HEK293T (cell line): ENCODE measurements at regions not wholly inside any gene's neighbourhood (a gene's known extent, or its start where the extent isn't known, plus 50 kb on each side); places are given as distances from the start of the nearest gene placed in this dataset.

Source experiments
- CTCF ChIA-PET: fragments of 350-600 bp; formaldehyde crosslinking; extraction: SDS; loops from one replicate; lab custom pipeline; 2021; ENCODE audit warnings: antibody characterized with exemption, inconsistent platforms; lab: Yijun Ruan, JAX
- POLR2A ChIA-PET: fragments of 350-600 bp; formaldehyde crosslinking; extraction: SDS; loops from one replicate; lab custom pipeline; 2020; ENCODE audit warnings: antibody characterized with exemption, inconsistent platforms; lab: Yijun Ruan, JAX
- DNase-seq: peaks from one replicate; pipeline ENCODE4 v3.0.0; 2012; ENCODE audit warnings: mixed read lengths; ENCODE audit errors: extremely low spot score
- ARNT ChIP-seq: fragments of 450-650 bp; IDR thresholded peaks from 2 replicates; pipeline ENCODE4 v1.6.1; 2017; ENCODE audit warnings: mild to moderate bottlenecking
- BHLHE40 ChIP-seq: fragments of 450-650 bp; IDR thresholded peaks from 2 replicates; pipeline ENCODE4 v1.6.1; 2016; ENCODE audit warnings: mild to moderate bottlenecking, moderate library complexity, borderline replicate concordance
- CTBP1 ChIP-seq: fragments of 450-650 bp; IDR thresholded peaks from 2 replicates; pipeline ENCODE4 v1.6.1; 2016; ENCODE audit warnings: borderline replicate concordance
- ELF4 ChIP-seq: fragments of 450-650 bp; IDR thresholded peaks from 2 replicates; pipeline ENCODE4 v1.6.1; 2017; ENCODE audit warnings: antibody characterized with exemption
- FOXA1 ChIP-seq: fragments of 450-650 bp; IDR thresholded peaks from 2 replicates; pipeline ENCODE4 v1.6.1; 2016; ENCODE audit warnings: mild to moderate bottlenecking
- FOXK2 ChIP-seq: fragments of 450-650 bp; IDR thresholded peaks from 2 replicates; pipeline ENCODE4 v1.6.1; 2016; ENCODE audit warnings: mild to moderate bottlenecking
- FOXM1 ChIP-seq: fragments of 450-650 bp; IDR thresholded peaks from 2 replicates; pipeline ENCODE4 v1.6.1; 2017; ENCODE audit warnings: mild to moderate bottlenecking, borderline replicate concordance
- HDGF ChIP-seq: fragments of 450-650 bp; IDR thresholded peaks from 2 replicates; pipeline ENCODE4 v1.6.1; 2017; ENCODE audit warnings: antibody characterized with exemption, borderline replicate concordance
- L3MBTL2 ChIP-seq: fragments of 450-650 bp; conservative IDR thresholded peaks from 2 replicates; pipeline ENCODE4 v1.6.1; 2016; ENCODE audit warnings: mild to moderate bottlenecking
- LEF1 ChIP-seq: fragments of 450-650 bp; IDR thresholded peaks from 2 replicates; pipeline ENCODE4 v1.6.1; 2017; ENCODE audit warnings: mild to moderate bottlenecking, borderline replicate concordance
- NFRKB ChIP-seq: fragments of 450-650 bp; IDR thresholded peaks from 2 replicates; pipeline ENCODE4 v1.6.1; 2016; ENCODE audit warnings: mild to moderate bottlenecking, moderate library complexity
- SP1 ChIP-seq: fragments of 450-650 bp; IDR thresholded peaks from 2 replicates; pipeline ENCODE4 v1.6.1; 2017
- SUZ12 ChIP-seq: fragments of 450-650 bp; IDR thresholded peaks from 2 replicates; pipeline ENCODE4 v1.6.1; 2016; ENCODE audit warnings: mild to moderate bottlenecking
- TARDBP ChIP-seq: fragments of 450-650 bp; IDR thresholded peaks from 2 replicates; pipeline ENCODE4 v1.6.1; 2016
- ZNF384 ChIP-seq: fragments of 450-650 bp; IDR thresholded peaks from 2 replicates; pipeline ENCODE4 v1.6.1; 2016
- TF ChIP-seq, protein P1 (sequence below): fragments of 450-650 bp; IDR thresholded peaks from 2 replicates; pipeline ENCODE4 v1.6.1; 2016

DNA sequence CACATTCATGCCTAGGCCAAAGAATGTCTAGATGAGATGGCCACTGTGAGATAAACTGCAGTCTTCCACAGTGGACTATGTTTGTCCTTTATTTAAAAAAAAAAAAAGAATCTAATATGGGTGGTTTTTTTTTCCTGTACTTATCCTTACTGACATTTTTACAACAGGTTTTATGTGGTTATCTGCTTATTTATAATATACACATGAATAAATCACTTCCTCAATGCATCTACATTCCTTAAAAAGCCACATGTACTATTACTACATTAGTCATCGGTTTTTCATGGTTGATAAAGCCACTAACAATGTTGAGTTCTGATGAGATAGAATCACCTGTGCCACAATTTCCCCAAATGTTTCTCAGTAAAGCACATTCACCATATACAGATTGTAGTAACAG lies 341.3 kb upstream of the THBS1 start:
- DNase-seq, result no peak
- CTCF ChIA-PET, result no interaction called here
- TF ChIP-seq FOXK2, result no peak
- no peak for TF ChIP-seq TARDBP
- TF ChIP-seq FOXA1, result no peak
- TF ChIP-seq NFRKB, result no peak
- TF ChIP-seq CTBP1, result no peak
- no peak for TF ChIP-seq SUZ12
- TF ChIP-seq L3MBTL2, result no peak
- TF ChIP-seq, protein P1, sequence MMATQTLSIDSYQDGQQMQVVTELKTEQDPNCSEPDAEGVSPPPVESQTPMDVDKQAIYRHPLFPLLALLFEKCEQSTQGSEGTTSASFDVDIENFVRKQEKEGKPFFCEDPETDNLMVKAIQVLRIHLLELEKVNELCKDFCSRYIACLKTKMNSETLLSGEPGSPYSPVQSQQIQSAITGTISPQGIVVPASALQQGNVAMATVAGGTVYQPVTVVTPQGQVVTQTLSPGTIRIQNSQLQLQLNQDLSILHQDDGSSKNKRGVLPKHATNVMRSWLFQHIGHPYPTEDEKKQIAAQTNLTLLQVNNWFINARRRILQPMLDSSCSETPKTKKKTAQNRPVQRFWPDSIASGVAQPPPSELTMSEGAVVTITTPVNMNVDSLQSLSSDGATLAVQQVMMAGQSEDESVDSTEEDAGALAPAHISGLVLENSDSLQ, result no peak
- TF ChIP-seq HDGF, result no peak
- no peak for TF ChIP-seq ELF4
- no peak for TF ChIP-seq ZNF384
- no peak for TF ChIP-seq BHLHE40
- no peak for TF ChIP-seq LEF1
- TF ChIP-seq SP1, result no peak
- no peak for TF ChIP-seq FOXM1
- TF ChIP-seq ARNT, result no peak
- POLR2A ChIA-PET, result no interaction called here

DNA sequence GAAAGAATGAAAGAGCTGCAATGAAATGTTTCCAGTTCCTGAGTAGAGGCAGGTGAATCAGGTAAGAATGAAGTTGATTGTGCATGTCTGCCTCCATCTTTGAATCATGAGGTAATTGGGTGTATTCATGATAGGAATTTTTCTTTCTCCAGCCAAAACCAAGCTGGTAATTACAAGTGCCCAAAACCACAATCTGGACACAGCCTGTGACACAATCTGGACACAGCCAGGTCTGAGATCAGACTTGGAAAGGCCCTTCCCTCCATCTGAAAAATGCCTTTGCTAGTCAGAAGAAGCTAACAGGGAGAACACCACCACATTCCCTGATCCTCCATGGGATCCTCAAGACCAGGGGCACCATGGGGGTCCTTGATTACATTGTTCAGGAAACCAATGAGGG lies 338.5 kb upstream of the THBS1 start:
- DNase-seq, result no peak
- ChIA-PET POLR2A (no interaction called here), CTCF (no interaction called here)
- TF ChIP-seq FOXK2 (no peak), HDGF (no peak), LEF1 (no peak), FOXM1 (no peak), TARDBP (no peak), ELF4 (no peak), NFRKB (no peak), FOXA1 (no peak), CTBP1 (no peak), ZNF384 (no peak), SP1 (no peak), ARNT (no peak), BHLHE40 (no peak), L3MBTL2 (no peak), SUZ12 (no peak)
- TF ChIP-seq, protein P1, result no peak

DNA sequence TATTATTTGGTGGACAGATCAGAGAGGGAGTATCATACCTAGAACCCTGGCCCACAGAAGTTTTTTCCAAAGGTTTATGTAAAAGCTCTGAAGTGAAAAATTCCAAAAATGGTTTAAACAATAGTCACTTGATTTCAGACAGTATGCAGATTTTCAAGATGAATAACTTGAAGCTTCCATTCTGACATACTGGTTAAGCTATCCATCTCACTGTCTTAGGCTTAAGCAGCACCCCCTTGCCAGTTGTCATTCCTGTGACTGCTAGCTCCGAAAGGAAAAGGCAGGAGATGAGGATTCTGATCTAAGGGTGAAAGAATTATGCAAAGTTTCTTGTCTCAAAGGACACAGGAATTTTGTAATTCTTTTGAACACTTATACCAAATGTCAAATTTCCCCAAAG lies 337.5 kb upstream of the THBS1 start:
- POLR2A ChIA-PET, result no interaction called here
- CTCF ChIA-PET, result interaction anchor here (0.6 kb wide), 1 partner anchor 10 kb away, joined by 3 read pairs; no protein-coding TSS in a partner anchor
- DNase-seq, result no peak
- TF ChIP-seq FOXA1 (no peak), FOXM1 (no peak), SP1 (no peak), ELF4 (no peak), HDGF (no peak), ARNT (no peak), SUZ12 (no peak), ZNF384 (no peak), NFRKB (no peak), TARDBP (no peak), FOXK2 (no peak), BHLHE40 (no peak)
- TF ChIP-seq, protein P1, result no peak

DNA sequence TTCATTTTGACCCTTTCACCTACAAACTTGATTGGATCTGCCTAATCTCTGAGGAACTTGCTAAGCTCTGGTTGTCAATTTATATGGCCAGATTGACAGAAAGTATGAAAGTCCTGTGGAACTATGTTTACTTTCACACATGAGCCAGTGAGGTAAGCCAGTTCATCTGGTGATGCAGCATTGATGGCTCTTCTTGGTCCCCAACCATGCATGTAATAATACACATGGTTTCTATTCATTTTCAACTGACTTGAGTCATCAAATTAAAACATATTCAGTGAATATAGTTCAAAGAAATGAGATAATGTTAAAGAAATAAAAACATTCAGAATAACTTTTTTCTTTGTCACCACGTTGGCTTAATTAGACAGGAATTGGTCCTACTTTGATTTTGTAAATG lies 336.1 kb upstream of the THBS1 start:
- ChIA-PET POLR2A (no interaction called here), CTCF (no interaction called here)
- TF ChIP-seq FOXK2 (no peak), ARNT (no peak), HDGF (no peak), L3MBTL2 (no peak), FOXM1 (no peak), CTBP1 (no peak), SUZ12 (no peak)
- DNase-seq, result no peak

DNA sequence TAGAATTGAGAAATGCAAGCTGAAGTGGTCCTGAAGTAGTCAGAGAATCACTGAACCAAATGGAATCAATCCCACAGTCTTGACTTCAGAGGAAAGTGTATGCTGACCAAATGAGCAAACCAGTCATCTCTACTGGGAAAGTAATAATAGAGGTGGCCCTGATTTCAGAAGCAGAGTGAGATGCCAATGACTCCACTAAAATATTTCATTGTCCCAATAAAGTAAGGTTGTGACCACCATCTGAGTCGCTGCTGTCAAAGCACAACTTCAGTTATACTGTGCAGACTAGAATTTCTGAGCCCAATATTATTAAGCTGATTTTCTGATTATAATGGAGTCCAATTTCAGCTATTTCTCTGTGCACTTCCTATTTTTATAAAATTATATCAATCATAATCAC lies 334.4 kb upstream of the THBS1 start:
- DNase-seq, result no peak
- ChIA-PET POLR2A (no interaction called here), CTCF (no interaction called here)
- TF ChIP-seq FOXM1, result no peak

DNA sequence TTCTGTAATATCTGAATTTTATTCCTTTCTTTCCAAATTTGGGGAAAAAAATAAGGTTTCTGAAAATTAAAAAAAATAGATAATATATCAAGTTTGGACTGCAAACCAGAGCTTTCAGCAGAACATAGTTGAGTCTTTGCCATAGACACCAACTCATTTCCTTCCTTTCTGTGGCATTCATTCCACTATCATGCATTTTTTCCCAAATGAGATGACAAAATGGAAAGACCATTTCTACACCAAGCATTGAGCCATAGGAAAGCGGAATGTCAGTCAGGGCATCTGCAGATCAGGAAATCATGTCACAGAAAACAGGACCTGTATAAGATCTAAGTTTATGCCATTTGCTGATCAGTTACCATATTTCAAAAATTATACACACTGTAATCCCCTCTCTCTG lies 333.3 kb upstream of the THBS1 start:
- CTCF ChIA-PET, result no interaction called here
- DNase-seq, result no peak
- TF ChIP-seq ELF4 (no peak), ZNF384 (no peak), FOXK2 (no peak), NFRKB (no peak)
- POLR2A ChIA-PET, result no interaction called here

DNA sequence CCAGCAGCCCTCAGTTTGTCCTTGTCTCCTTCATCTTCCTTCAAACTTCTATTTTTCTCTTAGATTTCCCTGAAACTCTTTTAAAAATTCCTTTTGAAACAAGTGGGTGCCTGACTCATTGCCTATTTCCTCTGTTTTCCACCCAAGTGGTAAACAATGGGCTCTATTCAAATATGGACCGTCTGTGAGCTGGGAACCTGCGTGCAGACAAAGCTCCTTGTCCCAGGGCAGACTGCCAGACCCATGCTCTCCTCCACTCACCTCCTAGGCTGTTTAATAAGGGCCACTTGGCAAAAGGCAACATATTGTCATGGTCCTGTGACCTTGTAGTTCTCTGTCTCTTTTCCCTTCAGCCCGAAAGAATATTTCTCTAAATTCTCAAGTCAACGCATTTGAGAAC lies 332.7 kb upstream of the THBS1 start:
- DNase-seq, result no peak
- TF ChIP-seq HDGF (no peak), FOXM1 (no peak), BHLHE40 (no peak), LEF1 (no peak), NFRKB (no peak), FOXA1 (no peak), ZNF384 (no peak), SUZ12 (no peak), SP1 (no peak), L3MBTL2 (no peak), FOXK2 (no peak), ELF4 (no peak), ARNT (no peak), CTBP1 (no peak), TARDBP (no peak)
- TF ChIP-seq, protein P1, result no peak
- ChIA-PET POLR2A (no interaction called here), CTCF (no interaction called here)
